Natural killer cell (primary cell): ENCODE measurements at regions not wholly inside any gene's neighbourhood (a gene's known extent, or its start where the extent isn't known, plus 50 kb on each side); places are given as distances from the start of the nearest gene placed in this dataset.

Source experiments
- ATAC-seq, 3 donors: fragments of 150-1000 bp in 2 of 3; fragments of 200-7000 bp in 1 of 3; cut with Tn5 transposase; 1 replicate in 1 of 3; 2 replicates in 2 of 3; pipeline ENCODE4 v1.10.0; 2021; ENCODE audit warnings: mild to moderate bottlenecking in 2 of 3, moderate library complexity in 2 of 3
- DNase-seq, 2 donors: peaks; one replicate each; pipeline versions ENCODE4 v3.0.0 to v3.0.0-alpha.2; 2013 to 2021; ENCODE audit warnings: mixed read lengths in 1 of 2
- H3K27ac ChIP-seq: one replicate; pipeline ENCODE4 v1.5.1; 2013; ENCODE audit warnings: mild to moderate bottlenecking, low read length
- H3K27me3 ChIP-seq: one replicate; pipeline ENCODE4 v1.6.1; 2013; ENCODE audit warnings: low read length; ENCODE audit not compliant: control insufficient read depth, insufficient read depth
- H3K36me3 ChIP-seq: one replicate; pipeline ENCODE4 v1.6.1; 2013; ENCODE audit warnings: low read length; ENCODE audit not compliant: control insufficient read depth, insufficient read depth
- H3K4me1 ChIP-seq: one replicate; pipeline ENCODE4 v1.6.1; 2013; ENCODE audit warnings: low read length; ENCODE audit not compliant: control insufficient read depth, insufficient read depth
- H3K4me3 ChIP-seq: one replicate; pipeline ENCODE4 v1.5.1; 2013; ENCODE audit warnings: low read length
- H3K9me3 ChIP-seq: one replicate; pipeline ENCODE4 v1.6.1; 2013; ENCODE audit warnings: low read length; ENCODE audit not compliant: control insufficient read depth, insufficient read depth
- H3K27ac Mint-ChIP-seq, 2 donors: one replicate each; pipeline ENCODE4 v1.8.0; 2022; ENCODE audit warnings: mild to moderate bottlenecking in 2 of 2, mixed read lengths in 2 of 2, moderate library complexity in 1 of 2
- H3K27me3 Mint-ChIP-seq, 2 donors: one replicate each; pipeline ENCODE4 v1.8.0; 2022; ENCODE audit warnings: low read depth in 2 of 2, mixed read lengths in 2 of 2
- H3K36me3 Mint-ChIP-seq: one replicate; pipeline ENCODE4 v1.8.0; 2022; ENCODE audit warnings: mixed read lengths
- H3K4me1 Mint-ChIP-seq, 2 donors: one replicate each; pipeline ENCODE4 v1.8.0; 2022; ENCODE audit warnings: mixed read lengths in 2 of 2
- H3K4me3 Mint-ChIP-seq: one replicate; pipeline ENCODE4 v1.8.0; 2022; ENCODE audit warnings: mild to moderate bottlenecking, moderate library complexity, mixed read lengths
- H3K9me3 Mint-ChIP-seq, 2 donors: one replicate each; pipeline ENCODE4 v1.8.0; 2022; ENCODE audit warnings: mixed read lengths in 2 of 2
- CTCF ChIP-seq: fragments of 200-600 bp; IDR thresholded peaks from one replicate; pipeline ENCODE4 v1.8.0; 2022; ENCODE audit warnings: antibody characterized with exemption
- WGBS: methylation state at CpG from one replicate; pipeline ENCODE4 v1.1.7; 2013; ENCODE audit warnings: missing lambda C conversion rate; ENCODE audit not compliant: insufficient coverage; 5-methylcytosine and 5-hydroxymethylcytosine counted together
- intact Hi-C: fragments of 100-400 bp; cut with micrococcal nuclease; formaldehyde crosslinking; loops from one replicate; pipeline ENCODE4 v1.14.2; 2022

GRCh38 chrX:88424541-88424940, 322.5 kb upstream of the CPXCR1 start:
- H3K27ac Mint-ChIP-seq, result no peak overlapping the region
- 89% methylated on average over 2 of the region's 4 CpGs for WGBS
- H3K36me3 ChIP-seq, result no peaks in the 10 kb centered on the region
- intact Hi-C loops, result no loop called here
- H3K4me3 ChIP-seq, result no peak overlapping the region
- no peaks in the 10 kb centered on the region for H3K9me3 Mint-ChIP-seq
- H3K9me3 ChIP-seq, result no peaks in the 10 kb centered on the region
- no peak for TF ChIP-seq CTCF
- no peaks in the 10 kb centered on the region for H3K27me3 ChIP-seq
- H3K4me1 ChIP-seq, result no peaks in the 10 kb centered on the region
- DNase-seq (no peak), ATAC-seq (no peak)
- H3K36me3 Mint-ChIP-seq, result no peaks in the 10 kb centered on the region
- H3K4me3 Mint-ChIP-seq, result no peak overlapping the region
- no peak overlapping the region for H3K27ac ChIP-seq
- no peaks in the 10 kb centered on the region for H3K27me3 Mint-ChIP-seq
- no peaks in the 10 kb centered on the region for H3K4me1 Mint-ChIP-seq

- ATAC-seq, result no peak
Measured at GRCh38 chrX:88425739-88426138, 321.3 kb upstream of the CPXCR1 start.

GRCh38 chrX:88437563-88437962, 309.5 kb upstream of the CPXCR1 start:
- no peaks in the 10 kb centered on the region for H3K27me3 Mint-ChIP-seq
- no peak overlapping the region for H3K4me3 Mint-ChIP-seq
- H3K27ac Mint-ChIP-seq, result no peak overlapping the region
- ATAC-seq (no peak), DNase-seq (no peak)
- H3K4me1 Mint-ChIP-seq, result no peaks in the 10 kb centered on the region
- Histone ChIP-seq H3K27ac (no peak overlapping the region), H3K4me1 (no peaks in the 10 kb centered on the region), H3K4me3 (no peak overlapping the region), H3K27me3 (no peaks in the 10 kb centered on the region), H3K36me3 (no peaks in the 10 kb centered on the region), H3K9me3 (no peaks in the 10 kb centered on the region)
- intact Hi-C loops, result no loop called here
- H3K36me3 Mint-ChIP-seq, result no peaks in the 10 kb centered on the region
- H3K9me3 Mint-ChIP-seq, result peaks cover 2 to 15% of the 10 kb centered on the region in 2 donors
- WGBS, result no CpG with 5 or more reads among the region's 1 CpG
- TF ChIP-seq CTCF, result no peak

More at GRCh38 chrX:88425739-88426138, 321.3 kb upstream of the CPXCR1 start:
- Mint-ChIP-seq H3K36me3 (no peaks in the 10 kb centered on the region), H3K27ac (no peak overlapping the region), H3K4me1 (no peaks in the 10 kb centered on the region), H3K9me3 (no peaks in the 10 kb centered on the region), H3K27me3 (no peaks in the 10 kb centered on the region), H3K4me3 (no peak overlapping the region)
- Histone ChIP-seq H3K36me3 (no peaks in the 10 kb centered on the region), H3K27ac (no peak overlapping the region), H3K4me1 (no peaks in the 10 kb centered on the region), H3K4me3 (no peak overlapping the region), H3K9me3 (no peaks in the 10 kb centered on the region), H3K27me3 (no peaks in the 10 kb centered on the region)
- intact Hi-C loops, result no loop called here
- DNase-seq, result no peak
- WGBS, result no CpG with 5 or more reads among the region's 4 CpGs
- TF ChIP-seq CTCF, result no peak

- no peak for TF ChIP-seq CTCF
- Mint-ChIP-seq H3K27ac (no peak overlapping the region), H3K27me3 (no peaks in the 10 kb centered on the region), H3K4me1 (no peaks in the 10 kb centered on the region), H3K4me3 (no peak overlapping the region), H3K9me3 (peaks cover 2 to 20% of the 10 kb centered on the region in 2 donors), H3K36me3 (no peaks in the 10 kb centered on the region)
- Histone ChIP-seq H3K4me3 (no peak overlapping the region), H3K4me1 (no peaks in the 10 kb centered on the region), H3K36me3 (no peaks in the 10 kb centered on the region), H3K27me3 (no peaks in the 10 kb centered on the region), H3K9me3 (no peaks in the 10 kb centered on the region), H3K27ac (no peak overlapping the region)
- DNase-seq (no peak), ATAC-seq (no peak)
- WGBS, result 100% methylated on average over 1 of the region's 1 CpG
- intact Hi-C loops, result no loop called here
Measured at GRCh38 chrX:88438209-88438608, 308.8 kb upstream of the CPXCR1 start.
